Activated CD4-positive, alpha-beta T cell treated with anti-CD3 and anti-CD28 coated beads for 36 hours (primary cell): ENCODE measurements at regions not wholly inside any gene's neighbourhood (a gene's known extent, or its start where the extent isn't known, plus 50 kb on each side); places are given as distances from the start of the nearest gene placed in this dataset.
A peak's percentile ranks its signal among the peaks of the same experiment; 100 is the strongest.
"Not testable (repeated sequence)": the region's sequence is repeated elsewhere in the genome, so short reads cannot be mapped to it uniquely, and the experiment has no call there.

Experiments
- ATAC-seq: fragments of 200-7000 bp; cut with Tn5 transposase; one replicate; pipeline ENCODE4 v1.10.0; 2021; ENCODE audit warnings: mild to moderate bottlenecking, moderate library complexity
- CTCF ChIA-PET: fragments of 350-600 bp; sonication (Branson Sonifier 250); formaldehyde crosslinking; loops from one replicate; lab custom pipeline; 2021; ENCODE audit warnings: antibody characterized with exemption; lab: Charles Lee
- POLR2A ChIA-PET: fragments of 350-600 bp; sonication (Branson Sonifier 250); formaldehyde crosslinking; loops from one replicate; lab custom pipeline; 2021; ENCODE audit warnings: antibody characterized with exemption, inconsistent platforms; lab: Charles Lee
- DNase-seq: peaks from one replicate; pipeline ENCODE4 v3.0.0-alpha.2; 2020
- H3K27ac Mint-ChIP-seq: one replicate; pipeline ENCODE4 v1.8.0; 2021; ENCODE audit warnings: mixed read lengths
- H3K27me3 Mint-ChIP-seq: one replicate; pipeline ENCODE4 v1.8.0; 2021; ENCODE audit warnings: mixed read lengths
- H3K36me3 Mint-ChIP-seq: one replicate; pipeline ENCODE4 v1.8.0; 2021; ENCODE audit warnings: low read depth, mixed read lengths
- H3K4me1 Mint-ChIP-seq: one replicate; pipeline ENCODE4 v1.8.0; 2021; ENCODE audit warnings: mixed read lengths
- H3K4me3 Mint-ChIP-seq: one replicate; pipeline ENCODE4 v1.8.0; 2021; ENCODE audit warnings: mild to moderate bottlenecking, moderate library complexity, mixed read lengths
- H3K9me3 Mint-ChIP-seq: one replicate; pipeline ENCODE4 v1.8.0; 2021; ENCODE audit warnings: low read depth, mixed read lengths
- intact Hi-C, 2 experiments: fragments of 100-400 bp; cut with DNase I in 1 of 2; cut with micrococcal nuclease in 1 of 2; formaldehyde crosslinking; loops; one replicate each; pipeline versions ENCODE4 v1.14.2 to v1.15.1; 2022 to 2024; cut with DNase I, micrococcal nuclease

- CTCF ChIA-PET: no interaction called here
- Mint-ChIP-seq H3K36me3 (no peaks in the 10 kb centered on the region), H3K27me3 (peaks cover 14% of the 10 kb centered on the region), H3K4me3 (no peak overlapping the region), H3K9me3 (no peaks in the 10 kb centered on the region), H3K4me1 (no peaks in the 10 kb centered on the region), H3K27ac (no peak overlapping the region)
- ATAC-seq: no peak
- POLR2A ChIA-PET: no interaction called here
- intact Hi-C loops: no loop called here
- DNase-seq: no peak
Measured at GRCh38 chr7:98729121-98729520, 112.0 kb downstream of the NPTX2 start.

- Mint-ChIP-seq H3K4me1 (no peaks in the 10 kb centered on the region), H3K4me3 (no peak overlapping the region), H3K27ac (no peak overlapping the region), H3K9me3 (no peaks in the 10 kb centered on the region), H3K27me3 (peaks cover 14% of the 10 kb centered on the region), H3K36me3 (no peaks in the 10 kb centered on the region)
- DNase-seq (no peak), ATAC-seq (no peak)
- intact Hi-C loops: no loop called here
- ChIA-PET CTCF (no interaction called here), POLR2A (no interaction called here)
Measured at GRCh38 chr7:98730326-98730725, 113.2 kb downstream of the NPTX2 start.

GRCh38 chr7:98731651-98732050, 114.6 kb downstream of the NPTX2 start:
- Mint-ChIP-seq H3K36me3 (no peaks in the 10 kb centered on the region), H3K9me3 (no peaks in the 10 kb centered on the region), H3K27ac (no peak overlapping the region), H3K4me3 (no peak overlapping the region), H3K27me3 (peaks cover 14% of the 10 kb centered on the region), H3K4me1 (no peaks in the 10 kb centered on the region)
- ChIA-PET CTCF (interaction anchor here (1.2 to 1.5 kb wide), 3 partner anchors 18 to 298 kb away, joined by 3 to 4 read pairs (median 3); no protein-coding TSS in a partner anchor), POLR2A (no interaction called here)
- ATAC-seq (no peak), DNase-seq (no peak)
- intact Hi-C loops: no loop called here

GRCh38 chr7:98733036-98733435, 116.0 kb downstream of the NPTX2 start:
- Mint-ChIP-seq H3K4me3 (no peak overlapping the region), H3K9me3 (no peaks in the 10 kb centered on the region), H3K36me3 (no peaks in the 10 kb centered on the region), H3K27me3 (peaks cover 12% of the 10 kb centered on the region), H3K27ac (no peak overlapping the region), H3K4me1 (no peaks in the 10 kb centered on the region)
- ATAC-seq (peak; percentile 64), DNase-seq (peak; percentile 80)
- ChIA-PET CTCF (interaction anchor here (0.8 to 1.4 kb wide), 3 partner anchors 12 to 108 kb away, joined by 3 to 4 read pairs (median 3); no protein-coding TSS in a partner anchor), POLR2A (no interaction called here)
- intact Hi-C loops: loop anchor here (1.0 kb wide), 1 partner anchor 108 kb away; no protein-coding TSS in a partner anchor

GRCh38 chr7:98735801-98736200, 118.7 kb downstream of the NPTX2 start:
- DNase-seq: no peak
- no peaks in the 10 kb centered on the region for H3K9me3 Mint-ChIP-seq
- no peaks in the 10 kb centered on the region for H3K36me3 Mint-ChIP-seq
- H3K4me1 Mint-ChIP-seq: no peaks in the 10 kb centered on the region
- H3K27me3 Mint-ChIP-seq: peaks cover 3% of the 10 kb centered on the region
- no peak overlapping the region for H3K4me3 Mint-ChIP-seq
- intact Hi-C loops: no loop called here
- ChIA-PET POLR2A (interaction anchor here (0.6 kb wide), 1 partner anchor 300 kb away, joined by 5 read pairs; no protein-coding TSS in a partner anchor), CTCF (interaction anchor here (0.7 to 3.7 kb wide), 3 partner anchors 10 to 135 kb away, joined by 3 to 13 read pairs (median 3); no protein-coding TSS in a partner anchor)
- no peak for ATAC-seq
- H3K27ac Mint-ChIP-seq: no peak overlapping the region

GRCh38 chr7:98736461-98736860, 119.4 kb downstream of the NPTX2 start:
- CTCF ChIA-PET: interaction anchor here (1.3 to 3.7 kb wide), 2 partner anchors 9 to 105 kb away, joined by 3 to 13 read pairs; no protein-coding TSS in a partner anchor

GRCh38 chr7:98737176-98737575, 120.1 kb downstream of the NPTX2 start:
- CTCF ChIA-PET: interaction anchor here (3.7 kb wide), 1 partner anchor 8 kb away, joined by 13 read pairs; no protein-coding TSS in a partner anchor
- Mint-ChIP-seq H3K36me3 (no peaks in the 10 kb centered on the region), H3K4me3 (no peak overlapping the region)

More at GRCh38 chr7:98736461-98736860, 119.4 kb downstream of the NPTX2 start:
- intact Hi-C loops, H3K4me3 Mint-ChIP-seq, H3K9me3 Mint-ChIP-seq, H3K27me3 Mint-ChIP-seq, DNase-seq, POLR2A ChIA-PET, H3K27ac Mint-ChIP-seq, H3K4me1 Mint-ChIP-seq, ATAC-seq, H3K36me3 Mint-ChIP-seq: not testable (repeated sequence)

GRCh38 chr7:98740643-98741042, 123.6 kb downstream of the NPTX2 start:
- Mint-ChIP-seq H3K36me3 (no peaks in the 10 kb centered on the region), H3K4me3 (no peak overlapping the region), H3K4me1 (no peaks in the 10 kb centered on the region), H3K27ac (no peak overlapping the region), H3K9me3 (peaks cover 1% of the 10 kb centered on the region), H3K27me3 (no peaks in the 10 kb centered on the region)
- no peak for DNase-seq
- intact Hi-C loops: no loop called here
- ATAC-seq: no peak
- ChIA-PET CTCF (interaction anchor here (0.7 kb wide), 1 partner anchor 885 kb away, joined by 3 read pairs; no protein-coding TSS in a partner anchor), POLR2A (no interaction called here)

More at GRCh38 chr7:98737176-98737575, 120.1 kb downstream of the NPTX2 start:
- POLR2A ChIA-PET: no interaction called here
- DNase-seq (no peak), ATAC-seq (no peak)
- intact Hi-C loops: no loop called here
- no peaks in the 10 kb centered on the region for H3K4me1 Mint-ChIP-seq
- H3K9me3 Mint-ChIP-seq: no peaks in the 10 kb centered on the region
- H3K27ac Mint-ChIP-seq: no peak overlapping the region
- no peaks in the 10 kb centered on the region for H3K27me3 Mint-ChIP-seq

GRCh38 chr7:98745722-98746318, 124.0 kb downstream of the TMEM130 start:
- Mint-ChIP-seq H3K27me3 (peaks cover 9% of the 10 kb centered on the region), H3K9me3 (peaks cover 1% of the 10 kb centered on the region), H3K4me1 (no peaks in the 10 kb centered on the region), H3K4me3 (no peak overlapping the region), H3K36me3 (no peaks in the 10 kb centered on the region), H3K27ac (no peak overlapping the region)
- intact Hi-C loops: loop anchor here (1.0 to 5.0 kb wide), 2 partner anchors 96 to 313 kb away; no protein-coding TSS in a partner anchor
- DNase-seq (peak; percentile 87), ATAC-seq (peak; percentile 47)
- POLR2A ChIA-PET: no interaction called here
- CTCF ChIA-PET: interaction anchor here (0.6 to 2.0 kb wide), 25 partner anchors 8 to 1132 kb away, joined by 3 to 16 read pairs (median 4); no protein-coding TSS in a partner anchor

GRCh38 chr7:98748090-98748489, 121.7 kb downstream of the TMEM130 start:
- intact Hi-C loops: loop anchor here (5.0 kb wide), 1 partner anchor 94 kb away; no protein-coding TSS in a partner anchor
- Mint-ChIP-seq H3K36me3 (no peaks in the 10 kb centered on the region), H3K27ac (no peak overlapping the region), H3K4me1 (no peaks in the 10 kb centered on the region), H3K4me3 (no peak overlapping the region), H3K9me3 (peaks cover 1% of the 10 kb centered on the region), H3K27me3 (peaks cover 9% of the 10 kb centered on the region)
- ChIA-PET POLR2A (no interaction called here), CTCF (interaction anchor here (0.6 kb wide), 1 partner anchor 35 kb away, joined by 3 read pairs; no protein-coding TSS in a partner anchor)
- DNase-seq (no peak), ATAC-seq (no peak)

- H3K4me1 Mint-ChIP-seq: no peaks in the 10 kb centered on the region
- ChIA-PET CTCF (interaction anchor here (0.6 to 1.0 kb wide), 2 partner anchors 8 to 9 kb away, joined by 3 to 4 read pairs; no protein-coding TSS in a partner anchor), POLR2A (no interaction called here)
- no peak overlapping the region for H3K4me3 Mint-ChIP-seq
- H3K27ac Mint-ChIP-seq: no peak overlapping the region
- no peak for ATAC-seq
- H3K27me3 Mint-ChIP-seq: peaks cover 4% of the 10 kb centered on the region
- intact Hi-C loops: no loop called here
- H3K9me3 Mint-ChIP-seq: no peaks in the 10 kb centered on the region
- H3K36me3 Mint-ChIP-seq: no peaks in the 10 kb centered on the region
- no peak for DNase-seq
Measured at GRCh38 chr7:98753176-98753575, 116.6 kb downstream of the TMEM130 start.
